LNCAP (cell line): ENCODE measurements at regions not wholly inside any gene's neighbourhood (a gene's known extent, or its start where the extent isn't known, plus 50 kb on each side); places are given as distances from the start of the nearest gene placed in this dataset.

Experiments
- TF ChIP-seq, protein P1 (sequence below): fragments of 450-650 bp; IDR thresholded peaks from 2 replicates; pipeline ENCODE4 v1.5.1; 2017; ENCODE audit warnings: mild to moderate bottlenecking

DNA sequence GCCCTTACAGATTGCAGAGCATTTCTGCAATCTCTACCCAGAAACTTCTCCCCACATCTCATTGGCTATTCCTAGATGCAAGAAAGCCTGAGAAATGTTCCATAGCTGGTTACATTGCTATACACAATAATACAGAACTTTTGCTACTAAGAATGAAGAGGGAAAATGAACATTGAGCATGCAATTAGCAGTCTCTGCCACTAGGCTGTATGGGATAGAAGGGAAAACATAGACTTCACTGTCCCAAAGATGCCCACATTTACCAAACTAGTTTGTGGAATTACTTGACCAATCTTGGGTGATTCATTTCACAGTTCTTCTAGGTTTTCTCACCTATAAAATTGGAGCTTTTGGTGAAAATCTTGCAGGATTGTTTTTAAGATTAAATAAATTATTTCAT lies 265.7 kb upstream of the NT5C1B start:
- TF ChIP-seq, protein P1, sequence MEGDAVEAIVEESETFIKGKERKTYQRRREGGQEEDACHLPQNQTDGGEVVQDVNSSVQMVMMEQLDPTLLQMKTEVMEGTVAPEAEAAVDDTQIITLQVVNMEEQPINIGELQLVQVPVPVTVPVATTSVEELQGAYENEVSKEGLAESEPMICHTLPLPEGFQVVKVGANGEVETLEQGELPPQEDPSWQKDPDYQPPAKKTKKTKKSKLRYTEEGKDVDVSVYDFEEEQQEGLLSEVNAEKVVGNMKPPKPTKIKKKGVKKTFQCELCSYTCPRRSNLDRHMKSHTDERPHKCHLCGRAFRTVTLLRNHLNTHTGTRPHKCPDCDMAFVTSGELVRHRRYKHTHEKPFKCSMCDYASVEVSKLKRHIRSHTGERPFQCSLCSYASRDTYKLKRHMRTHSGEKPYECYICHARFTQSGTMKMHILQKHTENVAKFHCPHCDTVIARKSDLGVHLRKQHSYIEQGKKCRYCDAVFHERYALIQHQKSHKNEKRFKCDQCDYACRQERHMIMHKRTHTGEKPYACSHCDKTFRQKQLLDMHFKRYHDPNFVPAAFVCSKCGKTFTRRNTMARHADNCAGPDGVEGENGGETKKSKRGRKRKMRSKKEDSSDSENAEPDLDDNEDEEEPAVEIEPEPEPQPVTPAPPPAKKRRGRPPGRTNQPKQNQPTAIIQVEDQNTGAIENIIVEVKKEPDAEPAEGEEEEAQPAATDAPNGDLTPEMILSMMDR, result peak; percentile 43

DNA sequence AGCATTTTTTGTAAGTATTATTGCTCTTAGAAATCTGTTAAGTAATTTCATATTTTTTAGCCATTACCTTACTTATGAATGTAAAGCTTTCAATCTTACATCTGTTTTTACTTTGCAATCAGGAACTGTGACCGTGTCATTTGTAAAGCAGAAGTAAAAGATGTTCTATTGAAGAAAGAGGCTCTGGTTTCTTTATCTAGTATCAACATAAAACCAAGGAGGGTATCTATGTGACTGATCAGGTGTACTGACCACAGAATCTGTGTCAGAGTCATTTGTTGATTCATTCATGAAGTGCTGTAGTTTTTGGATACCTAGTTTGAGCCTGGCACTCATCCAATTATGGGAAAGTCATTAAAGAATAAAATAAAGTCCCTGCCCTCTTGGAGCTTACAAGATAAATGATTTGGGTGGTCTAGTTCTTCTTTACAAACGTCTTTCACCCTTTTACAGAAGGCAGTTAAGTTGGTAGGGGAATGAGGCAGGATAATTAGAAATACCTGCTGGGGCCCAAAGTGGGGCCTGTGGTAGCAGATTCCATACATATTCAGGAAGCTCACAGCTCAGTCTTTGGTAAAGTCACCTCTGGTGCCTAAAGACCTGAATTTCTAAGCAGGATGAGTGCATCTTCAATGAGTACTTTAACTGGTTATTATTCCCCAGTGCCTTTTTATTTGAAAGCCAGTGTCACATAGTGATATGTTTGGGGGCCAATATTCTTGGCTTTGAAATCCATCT lies 260.6 kb upstream of the NT5C1B start:
- TF ChIP-seq, protein P1, result no peak

DNA sequence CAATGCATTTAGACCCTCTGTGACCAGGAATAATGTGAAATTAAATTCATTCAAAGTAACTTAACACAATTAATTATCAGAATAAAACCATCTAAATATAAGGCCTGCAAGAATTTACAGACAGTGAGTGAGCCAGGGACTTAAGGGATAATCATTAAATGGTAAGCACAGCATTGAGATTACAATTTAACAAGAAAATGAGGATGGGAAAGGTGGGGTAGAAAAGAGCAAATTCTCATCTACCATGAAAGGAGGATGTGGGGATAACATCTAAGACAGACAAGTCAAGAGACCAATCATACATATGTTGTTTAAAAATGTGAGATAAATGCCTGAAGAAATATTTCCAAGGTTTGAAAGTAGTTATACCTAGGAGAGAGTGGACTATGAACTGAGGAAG lies 259.3 kb upstream of the NT5C1B start:
- TF ChIP-seq, protein P1, result no peak

DNA sequence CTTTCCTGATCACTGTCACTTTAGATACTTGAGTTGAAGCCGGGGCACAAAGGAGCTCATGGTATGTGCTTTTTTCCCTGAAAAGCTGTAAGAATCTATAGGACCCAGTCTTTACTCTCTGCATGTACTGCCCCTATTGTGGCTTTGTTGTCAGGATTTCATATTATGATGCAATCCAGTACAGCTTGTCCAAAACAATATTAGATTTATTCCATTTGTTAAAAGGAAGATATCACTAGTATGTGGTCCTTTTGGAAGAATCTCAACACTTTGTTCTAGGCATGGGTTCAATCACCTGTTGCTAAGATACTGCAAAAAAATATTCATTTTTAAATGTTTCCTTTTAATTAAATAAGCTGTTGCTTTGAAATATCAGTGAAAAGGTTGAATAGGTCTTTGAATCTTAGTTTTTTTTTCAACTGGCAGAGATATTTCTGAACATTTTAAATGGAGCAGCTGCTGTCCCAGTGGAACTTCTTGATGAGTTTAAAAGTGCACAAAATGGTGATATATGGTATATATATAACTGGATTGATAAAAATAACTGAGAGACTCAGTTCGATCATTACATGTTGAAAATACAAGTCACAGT lies 256.6 kb upstream of the NT5C1B start:
- TF ChIP-seq, protein P1, result no peak

DNA sequence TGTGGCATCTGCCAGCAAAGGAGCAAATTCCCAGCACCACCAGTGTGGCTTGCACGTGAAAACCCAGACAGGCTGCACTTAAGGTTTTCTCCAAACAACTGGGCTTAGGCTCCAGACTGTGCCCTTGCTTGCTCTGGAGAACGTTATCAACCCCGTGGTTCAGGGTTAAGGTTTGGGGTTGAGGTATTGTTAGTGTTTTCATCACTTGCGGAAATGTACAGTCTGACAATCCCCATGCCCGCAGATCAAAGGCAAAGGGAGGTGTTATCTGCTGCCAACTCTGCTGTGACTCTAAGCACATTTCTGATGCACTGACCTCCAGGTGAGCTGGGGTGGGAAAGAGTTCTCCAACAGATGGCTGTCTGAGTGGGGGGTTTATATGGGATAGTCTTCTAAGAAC lies 253.5 kb upstream of the NT5C1B start:
- TF ChIP-seq, protein P1, result no peak

DNA sequence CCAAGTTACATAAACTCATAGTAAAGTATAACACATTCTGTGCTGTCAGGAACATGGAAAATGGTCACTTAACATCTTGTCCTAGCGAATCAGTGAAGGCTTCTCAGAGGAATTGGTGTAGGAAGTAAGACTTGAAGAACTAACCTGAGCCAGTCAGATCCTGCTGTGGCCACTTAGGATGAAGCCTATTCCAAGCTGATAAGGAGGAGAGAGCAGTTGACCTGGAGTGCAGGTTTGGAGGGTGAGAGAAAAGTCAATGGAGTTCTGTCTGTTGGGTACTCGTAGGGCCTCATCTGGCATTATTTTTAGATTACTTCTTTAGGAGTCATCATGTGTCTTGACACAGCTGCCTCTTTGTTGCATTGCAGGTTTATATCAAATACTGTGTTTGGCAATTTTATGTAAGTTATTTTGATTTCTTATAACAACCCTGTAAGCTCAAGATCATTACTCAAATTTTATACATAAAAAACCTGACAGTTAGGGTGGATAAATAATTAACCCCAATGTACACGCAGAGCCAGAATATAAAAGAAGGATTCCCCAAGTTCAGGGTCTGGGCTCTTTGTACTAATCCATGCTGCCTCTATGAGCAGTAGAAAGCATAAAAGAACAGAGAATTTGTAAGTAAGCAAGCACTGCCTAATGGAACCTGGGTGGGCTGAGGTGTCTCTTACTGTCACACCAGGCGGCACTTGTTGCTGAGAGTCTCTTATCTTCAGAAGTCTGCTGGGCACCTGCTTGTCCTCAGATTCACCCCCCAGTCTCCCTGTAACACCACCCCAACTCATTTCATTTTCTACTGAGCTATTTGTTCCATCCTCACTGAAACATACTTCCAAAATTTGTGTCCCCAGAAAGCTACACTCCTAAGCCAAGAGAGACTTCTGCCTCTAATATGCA lies 252.1 kb upstream of the NT5C1B start:
- TF ChIP-seq, protein P1, result no peak

DNA sequence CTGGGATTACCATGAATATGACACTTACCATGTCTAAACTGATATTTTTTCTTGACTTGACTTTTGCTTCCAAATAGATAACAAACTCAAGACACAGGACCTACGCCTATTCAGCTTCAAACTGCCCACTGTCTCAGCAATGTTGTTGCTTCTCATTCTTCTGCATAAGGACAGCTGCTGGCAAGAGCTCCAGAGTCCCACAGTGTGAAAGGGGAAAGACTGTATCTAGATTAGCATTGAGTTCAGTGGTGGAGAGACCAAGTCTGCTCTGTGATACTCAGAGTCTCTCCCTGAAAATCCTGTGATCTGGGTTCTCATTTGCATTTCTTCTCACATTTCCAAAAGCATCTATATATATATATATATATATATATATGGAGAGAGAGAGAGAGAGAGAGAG lies 247.9 kb upstream of the NT5C1B start:
- TF ChIP-seq, protein P1, result no peak
